SH-SY5Y (cell line): ENCODE measurements at regions not wholly inside any gene's neighbourhood (a gene's known extent, or its start where the extent isn't known, plus 50 kb on each side); places are given as distances from the start of the nearest gene placed in this dataset.

Experiments used
- GATA2 ChIP-seq: IDR thresholded peaks from 2 replicates; pipeline ENCODE4 v1.6.1; 2011; ENCODE audit warnings: mild to moderate bottlenecking, low read depth, low read length
- GATA3 ChIP-seq: IDR thresholded peaks from 2 replicates; pipeline ENCODE4 v1.6.1; 2011; ENCODE audit warnings: low read depth, mild to moderate bottlenecking, low read length, moderate library complexity

DNA sequence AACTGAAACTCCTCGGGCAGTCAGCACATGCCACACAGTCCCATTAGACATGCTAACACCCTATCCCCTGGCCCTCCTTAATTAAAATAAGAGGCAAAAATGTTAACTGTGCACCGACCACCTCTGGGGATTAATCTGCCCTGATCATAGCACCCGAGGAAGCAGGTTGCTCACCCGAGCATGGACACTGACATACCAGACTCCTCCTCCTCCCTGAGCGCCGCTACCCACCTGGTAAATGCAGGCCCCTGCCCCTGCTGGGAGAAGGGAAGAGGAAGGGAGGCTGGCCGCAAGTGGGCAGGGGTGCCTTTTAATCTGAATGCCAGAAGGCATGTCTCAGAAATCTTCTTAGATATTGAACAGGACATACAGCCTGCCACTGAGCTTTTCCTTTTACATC is 360.9 kb downstream of the RRAGC start:
- TF ChIP-seq GATA2 (no peak), GATA3 (no peak)

DNA sequence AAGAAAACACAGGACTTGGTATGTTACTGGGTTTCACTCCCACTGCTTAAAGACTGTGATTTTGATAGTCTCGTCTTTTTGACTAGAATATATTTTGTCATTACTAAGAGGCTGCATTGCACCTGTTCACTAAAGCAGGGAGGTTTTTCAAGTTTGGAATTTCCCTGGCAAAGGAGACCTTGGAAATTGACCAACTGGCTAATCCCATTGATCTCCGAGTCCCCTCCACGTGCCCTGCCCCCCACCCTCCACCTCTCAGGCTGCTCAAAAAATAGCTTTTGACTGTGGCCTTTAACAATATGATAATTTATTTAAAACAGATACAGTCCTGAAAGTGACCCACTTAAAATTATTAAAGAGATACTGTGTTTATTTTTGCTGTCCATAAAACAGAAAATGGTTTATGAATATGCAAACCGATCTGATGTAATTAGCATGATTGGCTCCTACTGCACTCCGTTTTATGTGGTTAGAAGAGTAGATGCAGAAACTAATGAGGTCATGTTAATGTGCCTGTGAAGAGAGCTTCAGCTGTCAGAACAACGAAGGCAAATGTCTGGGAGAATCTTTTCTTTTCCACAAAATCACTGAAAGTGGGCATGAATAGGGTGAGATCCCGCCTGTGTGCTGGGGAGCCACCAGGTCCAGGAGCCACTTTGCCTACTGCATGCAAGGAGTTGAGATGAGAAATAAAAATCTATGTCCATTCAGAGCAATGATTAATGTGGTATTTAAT is 361.5 kb downstream of the RRAGC start:
- no peak for TF ChIP-seq GATA2

DNA sequence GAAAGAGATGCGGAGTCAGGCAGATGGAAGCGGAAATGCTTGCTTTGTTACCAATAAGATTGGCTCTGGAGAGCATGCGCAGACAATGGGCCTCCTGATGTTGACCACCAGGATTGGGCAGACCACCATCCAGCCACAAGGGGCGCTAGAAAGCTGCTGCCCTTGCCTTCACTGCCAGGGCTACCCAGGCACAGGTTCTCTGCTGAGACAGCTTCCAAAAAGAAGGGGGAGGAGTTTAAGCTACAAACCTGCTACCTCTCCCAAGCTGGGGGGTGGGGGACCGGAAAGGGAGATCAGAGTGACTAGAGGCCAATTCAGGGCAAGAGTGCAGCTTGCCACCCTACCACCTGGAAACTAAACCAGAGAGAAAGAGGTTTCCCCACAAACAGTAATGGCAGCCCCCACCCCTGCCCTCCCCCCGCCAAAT is 369.7 kb downstream of the RRAGC start:
- TF ChIP-seq GATA2, result no peak
- TF ChIP-seq GATA3, result no peak

DNA sequence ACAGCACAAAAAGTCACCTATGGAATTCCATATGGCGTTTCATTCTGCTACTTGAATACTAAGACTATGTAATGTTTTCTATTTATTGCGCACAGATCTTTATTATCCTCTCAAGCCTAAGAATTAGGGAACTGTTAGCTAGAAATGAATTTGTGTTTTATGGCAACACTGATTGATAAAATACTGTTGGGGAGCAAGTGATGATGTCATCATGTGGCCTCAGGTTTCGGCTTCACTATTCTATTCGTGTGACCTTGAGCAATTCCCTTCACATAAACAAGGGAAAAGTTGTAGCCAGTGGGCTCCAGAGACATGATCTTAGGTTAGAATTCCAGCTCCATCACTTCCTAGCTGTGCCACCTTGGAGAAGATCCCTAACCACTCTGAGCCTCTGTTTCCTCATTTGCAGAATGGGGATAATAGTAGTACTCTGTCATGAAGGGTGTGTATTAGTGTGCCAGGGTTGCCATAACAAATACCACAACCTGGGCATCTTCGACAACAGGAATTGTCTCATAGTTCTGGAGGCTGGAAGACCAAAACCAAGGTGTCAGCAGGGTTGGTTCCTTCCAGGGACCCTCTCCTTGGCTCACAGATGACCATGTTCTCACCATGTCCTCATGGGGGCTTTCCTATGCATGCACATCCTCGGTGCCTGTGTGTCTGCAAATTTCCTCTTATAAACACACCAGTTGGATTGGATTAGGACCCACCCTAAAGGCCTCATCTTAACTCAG is 371.2 kb downstream of the RRAGC start:
- no peak for TF ChIP-seq GATA2
- no peak for TF ChIP-seq GATA3

DNA sequence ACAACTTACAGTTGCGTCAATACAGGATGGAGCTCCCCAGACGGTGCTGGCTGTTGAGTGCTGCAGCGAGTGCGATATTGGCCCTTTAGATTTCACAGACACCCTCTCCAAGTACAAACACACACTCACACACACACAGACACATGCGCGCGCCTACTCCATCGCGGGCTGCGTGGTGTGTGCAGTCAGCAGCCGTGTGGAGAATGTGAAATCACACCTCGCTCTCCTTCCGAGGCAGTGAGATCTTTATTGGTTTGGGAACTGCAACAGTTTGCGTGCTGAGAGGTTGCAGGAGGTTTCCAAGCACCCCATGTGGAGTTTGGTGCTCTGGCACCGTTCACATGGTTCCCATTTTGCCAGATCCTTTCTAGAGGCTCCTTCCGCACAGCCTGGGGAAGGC is 372.2 kb downstream of the RRAGC start:
- TF ChIP-seq GATA2 (no peak), GATA3 (no peak)

DNA sequence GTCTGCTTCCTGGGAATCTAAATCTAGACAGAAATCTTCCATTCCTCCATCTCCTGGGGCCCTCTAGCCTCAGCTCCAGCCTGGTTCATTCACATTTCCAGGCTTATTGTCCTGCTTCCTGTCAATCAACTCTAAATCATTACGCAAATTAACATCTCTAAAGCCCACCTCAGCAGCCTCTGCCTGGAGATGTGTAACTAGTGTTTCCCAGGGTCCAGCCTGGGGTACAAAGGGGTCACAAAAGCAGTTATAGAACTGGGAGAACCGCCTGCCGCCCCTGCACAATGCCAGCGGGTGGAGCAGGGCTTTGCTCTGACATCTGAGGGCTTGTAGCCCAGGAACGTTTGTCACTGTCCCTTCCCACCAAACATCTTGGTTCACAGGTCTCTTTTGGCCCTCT is 373.5 kb downstream of the RRAGC start:
- TF ChIP-seq GATA3, result no peak
- no peak for TF ChIP-seq GATA2

DNA sequence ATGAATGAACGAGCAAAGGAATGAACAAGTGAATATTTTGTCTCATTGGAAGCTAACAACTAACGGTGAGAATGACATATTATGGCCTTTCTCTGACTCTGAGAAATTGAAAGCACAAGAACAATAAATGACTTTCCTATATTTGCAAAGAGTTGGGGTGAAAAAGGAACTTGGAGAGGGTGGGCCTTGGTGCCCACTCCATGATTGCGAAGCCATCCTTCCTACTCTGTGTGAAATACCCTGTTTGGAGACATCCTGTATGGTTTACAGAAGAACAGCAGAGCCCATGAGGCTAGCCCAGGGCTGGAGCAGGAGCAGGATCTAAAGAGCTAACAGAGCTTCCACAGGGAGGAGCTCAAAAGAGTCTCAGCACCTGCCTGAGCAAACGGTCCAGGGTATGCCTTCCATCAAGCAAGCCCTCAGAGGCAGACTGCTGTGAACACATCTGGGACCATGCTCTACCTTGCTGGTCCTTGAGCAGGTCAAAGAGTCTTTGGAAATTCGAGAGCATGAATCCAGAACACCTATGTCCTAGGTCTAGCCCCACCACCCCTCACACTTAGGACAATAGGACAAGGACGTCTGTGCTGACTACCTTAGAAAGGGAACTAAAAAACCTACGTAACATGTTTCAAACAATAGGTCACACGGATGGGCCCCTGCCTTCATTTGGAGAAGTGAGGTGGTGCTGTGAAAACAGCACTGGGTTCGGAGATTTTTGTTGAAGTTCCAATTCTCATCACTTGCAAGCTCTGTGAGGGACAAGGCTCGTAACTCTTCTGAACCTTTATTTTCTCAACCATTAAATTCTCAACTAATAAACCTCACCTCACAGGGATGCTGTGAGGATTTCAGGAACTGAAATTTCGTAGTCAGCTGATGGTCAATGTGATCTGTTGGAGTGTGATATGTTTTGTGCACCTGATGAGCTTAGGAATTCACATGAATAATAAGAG is 377.4 kb downstream of the RRAGC start:
- no peak for TF ChIP-seq GATA3
- no peak for TF ChIP-seq GATA2

DNA sequence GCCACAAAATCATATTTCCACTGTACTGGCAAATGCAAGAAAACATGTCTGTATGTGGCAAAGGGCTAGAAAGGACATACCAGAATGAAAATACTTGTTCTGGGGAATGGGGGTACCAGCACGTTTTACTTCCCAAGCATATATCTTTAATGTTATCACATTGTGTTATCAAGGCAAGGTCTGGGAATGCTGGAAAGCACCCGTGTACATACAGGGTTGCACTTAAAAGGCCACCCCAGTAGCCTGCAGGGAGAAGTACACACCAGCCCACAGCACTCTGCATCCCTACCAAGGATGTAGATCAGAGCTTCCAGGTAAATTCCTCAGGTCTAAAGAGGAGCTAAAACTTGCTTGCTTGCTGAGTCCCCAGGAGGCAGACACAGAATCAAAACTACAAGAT is 381.8 kb downstream of the RRAGC start:
- TF ChIP-seq GATA3, result no peak
- no peak for TF ChIP-seq GATA2

DNA sequence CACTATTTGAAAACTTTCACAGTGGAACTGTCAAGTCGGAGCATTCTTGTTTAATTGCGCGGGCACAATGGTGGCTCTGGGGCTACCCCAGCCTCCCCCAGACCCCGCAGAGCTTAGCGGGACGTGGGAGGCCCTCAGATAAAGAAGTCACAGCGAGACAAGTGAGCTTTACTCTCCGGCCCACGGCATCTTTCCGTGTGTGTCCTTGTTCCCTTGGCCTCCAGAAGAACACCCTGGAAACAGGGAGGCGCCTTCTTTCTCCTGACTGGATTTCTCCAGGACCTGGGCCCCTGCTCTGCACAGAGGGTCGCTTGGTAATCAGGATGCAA is 382.8 kb downstream of the RRAGC start:
- TF ChIP-seq GATA2, result no peak
- no peak for TF ChIP-seq GATA3

DNA sequence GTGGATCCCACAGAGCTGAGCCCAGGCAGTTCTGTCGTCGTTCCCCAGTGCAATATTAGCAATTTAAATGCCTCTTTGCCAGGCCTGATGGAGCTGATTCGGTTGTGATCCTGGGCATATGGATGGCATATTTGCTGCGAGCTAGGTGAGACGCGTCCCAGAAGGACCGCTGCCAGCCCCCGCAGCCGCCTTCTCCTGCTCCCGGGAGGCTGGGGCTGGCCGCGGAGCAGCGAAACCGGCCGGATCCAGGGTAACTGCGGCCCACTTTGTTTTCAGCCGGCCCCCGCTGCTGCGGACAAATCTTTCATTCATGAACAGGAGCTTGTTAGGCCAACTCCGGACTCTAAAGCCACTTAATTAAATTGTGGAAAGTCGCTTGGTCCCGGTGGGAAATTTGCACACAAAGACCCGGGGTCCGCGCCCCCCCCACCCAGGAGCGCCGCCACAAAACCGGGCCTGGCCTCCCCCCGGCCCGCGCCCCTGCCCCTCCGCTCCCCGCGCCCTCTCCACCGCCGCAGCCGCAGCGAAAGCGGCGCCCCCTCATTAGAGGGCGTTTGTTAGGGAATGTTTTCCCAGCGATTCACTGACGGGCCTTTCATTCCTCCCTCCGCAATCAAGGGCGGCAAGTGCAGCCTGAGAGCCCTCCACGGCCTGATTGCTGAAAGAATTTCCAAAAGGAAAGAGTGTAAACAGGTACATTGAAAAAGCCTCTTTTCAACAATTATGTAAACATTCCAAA is 383.3 kb downstream of the RRAGC start:
- TF ChIP-seq GATA2 (no peak), GATA3 (no peak)

DNA sequence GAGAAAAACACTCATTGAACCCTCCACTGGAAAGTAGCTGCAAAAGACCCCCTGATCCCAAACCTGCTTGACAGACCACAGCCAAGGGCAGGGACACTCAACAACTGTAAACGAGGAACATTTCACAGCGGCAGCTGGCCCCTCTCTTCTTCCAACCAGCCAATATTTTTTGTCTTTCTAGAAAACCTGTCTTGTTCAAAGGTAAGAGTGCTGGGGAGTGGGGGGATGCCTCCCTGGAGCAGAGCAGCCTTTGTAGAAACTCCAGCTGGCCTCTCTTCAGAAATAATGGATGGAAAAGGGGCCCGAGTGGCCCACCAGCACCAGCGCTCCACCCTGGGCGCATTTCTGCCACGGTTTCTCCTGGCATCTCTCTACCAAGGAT is 384.0 kb downstream of the RRAGC start:
- TF ChIP-seq GATA2 (no peak), GATA3 (no peak)

DNA sequence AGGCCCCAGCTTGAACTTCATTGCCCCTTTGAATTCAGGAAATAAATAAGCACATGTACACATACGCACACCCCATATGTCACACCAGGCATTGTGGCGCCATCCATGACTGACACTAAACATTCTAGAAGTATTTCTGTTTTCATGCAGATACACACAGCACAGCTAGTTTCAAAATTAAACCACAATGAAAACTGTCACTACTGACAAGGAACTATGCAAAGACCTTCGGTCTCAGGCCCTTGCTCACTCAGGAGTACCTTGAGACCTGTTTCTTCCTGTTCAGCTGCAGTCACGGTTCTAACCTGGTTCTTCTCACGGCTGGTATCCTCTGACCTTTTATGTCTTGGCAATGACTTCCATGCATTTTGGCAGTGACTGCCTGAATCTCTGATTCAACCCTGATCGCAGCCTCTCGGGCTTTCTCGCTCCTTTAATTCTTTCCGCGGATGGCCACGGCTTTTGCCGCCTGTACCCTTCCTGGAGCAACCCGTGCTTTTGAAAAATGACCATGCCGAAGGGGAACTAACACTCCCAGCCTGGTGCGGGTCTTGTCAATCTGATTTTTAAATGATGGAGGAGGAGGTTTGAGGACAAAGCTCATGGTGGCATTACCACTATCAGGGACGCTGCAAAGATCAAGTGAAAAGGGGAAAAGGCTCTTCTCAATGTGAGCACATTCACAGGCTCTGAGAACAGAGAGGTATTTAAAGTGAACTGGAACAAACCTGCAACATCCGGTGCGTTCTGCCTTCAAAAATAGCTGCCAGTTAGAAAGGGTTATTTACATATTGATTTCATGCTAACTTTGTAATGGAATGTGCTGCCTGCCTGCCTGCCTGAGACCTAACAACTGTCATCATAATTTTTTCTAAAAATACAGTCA is 384.6 kb downstream of the RRAGC start:
- TF ChIP-seq GATA2, result no peak

DNA sequence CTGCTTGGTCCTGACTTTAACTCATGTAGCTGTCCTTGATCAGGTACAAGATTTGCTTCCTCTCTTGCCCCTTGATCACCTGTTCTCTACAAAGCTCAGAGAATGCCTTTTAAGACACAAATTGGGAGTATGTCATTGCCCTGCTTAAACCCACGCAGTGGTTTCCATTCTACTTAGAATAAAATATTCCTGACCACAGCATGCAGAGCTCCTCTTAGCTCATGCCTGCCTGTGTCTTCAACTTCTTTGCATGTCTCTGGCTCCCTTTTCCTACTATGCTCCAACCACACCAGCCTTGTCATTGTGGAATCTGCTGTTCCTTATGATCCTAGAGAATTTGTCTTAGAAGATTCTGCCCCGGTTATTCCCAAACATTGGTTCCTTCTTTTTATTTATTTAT is 393.1 kb downstream of the RRAGC start:
- no peak for TF ChIP-seq GATA3
- no peak for TF ChIP-seq GATA2
